HEK293T (cell line): ENCODE measurements at regions not wholly inside any gene's neighbourhood (a gene's known extent, or its start where the extent isn't known, plus 50 kb on each side); places are given as distances from the start of the nearest gene placed in this dataset.

Source experiments
- BHLHE40 ChIP-seq: fragments of 450-650 bp; IDR thresholded peaks from 2 replicates; pipeline ENCODE4 v1.6.1; 2016; ENCODE audit warnings: mild to moderate bottlenecking, moderate library complexity, borderline replicate concordance
- ELF4 ChIP-seq: fragments of 450-650 bp; IDR thresholded peaks from 2 replicates; pipeline ENCODE4 v1.6.1; 2017; ENCODE audit warnings: antibody characterized with exemption
- FOXK2 ChIP-seq: fragments of 450-650 bp; IDR thresholded peaks from 2 replicates; pipeline ENCODE4 v1.6.1; 2016; ENCODE audit warnings: mild to moderate bottlenecking
- NFRKB ChIP-seq: fragments of 450-650 bp; IDR thresholded peaks from 2 replicates; pipeline ENCODE4 v1.6.1; 2016; ENCODE audit warnings: mild to moderate bottlenecking, moderate library complexity
- SP1 ChIP-seq: fragments of 450-650 bp; IDR thresholded peaks from 2 replicates; pipeline ENCODE4 v1.6.1; 2017
- ZNF384 ChIP-seq: fragments of 450-650 bp; IDR thresholded peaks from 2 replicates; pipeline ENCODE4 v1.6.1; 2016

GRCh38 chr9:84556556-84556955 lies 113.0 kb upstream of the NTRK2 start:
- TF ChIP-seq FOXK2 (no peak), SP1 (no peak), ELF4 (no peak), NFRKB (no peak), BHLHE40 (no peak), ZNF384 (no peak)
